HCT116 (cell line): ENCODE measurements at regions not wholly inside any gene's neighbourhood (a gene's known extent, or its start where the extent isn't known, plus 50 kb on each side); places are given as distances from the start of the nearest gene placed in this dataset.

ENCODE experiments used
- ATAC-seq: fragments of 200-7000 bp; cut with Tn5 transposase; 2 replicates; pipeline ENCODE4 v1.9.1; 2020; ENCODE audit warnings: mild to moderate bottlenecking, moderate library complexity
- BruUV-seq: library from RNA; stranded (reverse); fragments of 400-500 nt; replicated peaks from 2 replicates; lab custom pipeline; 2021; lab: Mats Ljungman, UMichigan
- CTCF ChIA-PET: fragments of 300-600 bp; sonication (Branson Sonifier 250); formaldehyde crosslinking; loops from one replicate; lab custom pipeline; 2021; ENCODE audit warnings: antibody characterized with exemption; lab: Charles Lee
- POLR2A ChIA-PET: fragments of 300-600, 350-600 bp; sonication (Branson Sonifier 250); formaldehyde crosslinking; loops from one replicate; lab custom pipeline; 2021; ENCODE audit warnings: antibody characterized with exemption; lab: Charles Lee
- RAD21 ChIA-PET, 2 experiments: fragments of 300-600 bp; sonication (Branson Sonifier 250); formaldehyde crosslinking; loops; one replicate each; lab custom pipeline; 2023; ENCODE audit warnings: low total read pairs in 2 of 2; ENCODE audit not compliant: uncharacterized antibody in 2 of 2, unreplicated experiment in 2 of 2, low non-redundant PET in 1 of 2; lab: Charles Lee
- DNase-seq: peaks from one replicate; pipeline ENCODE4 v3.0.0-alpha.2; 2010; ENCODE audit warnings: low read depth, low spot score
- H2AFZ ChIP-seq: fragments of 200-600 bp; shearing (Covaris generic), sonication (generic); 2 replicates; pipeline ENCODE4 v1.6.1; 2017; ENCODE audit warnings: low read depth, mixed run types, mixed read lengths, antibody characterized with exemption, low read length; ENCODE audit not compliant: poor library complexity, severe bottlenecking
- H3K27ac ChIP-seq: 2 replicates; pipeline ENCODE4 v1.5.1; 2012; ENCODE audit warnings: low read depth, low read length
- H3K27me3 ChIP-seq: fragments of 200-600 bp; sonication (generic); 2 replicates; pipeline ENCODE4 v1.6.1; 2016; ENCODE audit warnings: mixed run types, low read length, mixed read lengths; ENCODE audit not compliant: insufficient read depth
- H3K36me3 ChIP-seq, 2 experiments: fragments of 200-500 bp in 1 of 2; fragments of 200-600 bp in 1 of 2; sonication (Bioruptor generic) in 1 of 2; sonication (generic) in 1 of 2; 2 replicates each; pipeline versions ENCODE4 v1.5.1 to v1.6.1; 2014 to 2016; ENCODE audit warnings: low read length in 2 of 2, inconsistent platforms in 1 of 2, mixed read lengths in 1 of 2, mixed run types in 1 of 2; ENCODE audit not compliant: insufficient read depth in 2 of 2, control insufficient read depth in 1 of 2
- H3K4me1 ChIP-seq, 2 experiments: fragments of 200-600 bp in 1 of 2; sonication (generic) in 1 of 2; 2 replicates each; pipeline versions ENCODE4 v1.5.1 to v1.6.1; 2012 to 2017; ENCODE audit warnings: low read length in 2 of 2, inconsistent platforms in 1 of 2, mild to moderate bottlenecking in 1 of 2, mixed read lengths in 1 of 2, mixed run types in 1 of 2, moderate library complexity in 1 of 2; ENCODE audit not compliant: insufficient read depth in 2 of 2, control insufficient read depth in 1 of 2
- H3K4me2 ChIP-seq: fragments of 200-600 bp; sonication (generic); 2 replicates; pipeline ENCODE4 v1.6.1; 2017; ENCODE audit warnings: mixed run types, low read length, mixed read lengths
- H3K4me3 ChIP-seq, 2 experiments: fragments of 200-600 bp in 1 of 2; sonication (generic) in 1 of 2; replicated peaks in 1 of 2; 2 replicates each; pipeline ENCODE4 v1.5.1; 2011 to 2016; ENCODE audit warnings: low read length in 2 of 2, control low read depth in 1 of 2, low read depth in 1 of 2, mild to moderate bottlenecking in 1 of 2, mixed read lengths in 1 of 2, mixed run types in 1 of 2
- H3K79me2 ChIP-seq: fragments of 200-600 bp; sonication (generic); 2 replicates; pipeline ENCODE4 v1.6.1; 2017; ENCODE audit warnings: mild to moderate bottlenecking, mixed run types, low read length, moderate library complexity, mixed read lengths; ENCODE audit not compliant: insufficient read depth
- H3K9ac ChIP-seq: fragments of 200-600 bp; sonication (generic); 2 replicates; pipeline ENCODE4 v1.6.1; 2016; ENCODE audit warnings: low read length, mixed read lengths
- H3K9me2 ChIP-seq: fragments of 200-600 bp; sonication (generic), shearing (Covaris generic); 2 replicates; pipeline ENCODE4 v1.6.1; 2017; ENCODE audit warnings: mixed run types, mild to moderate bottlenecking, moderate library complexity; ENCODE audit not compliant: insufficient read depth
- H3K9me3 ChIP-seq, 2 experiments: fragments of 200-500 bp in 1 of 2; fragments of 200-600 bp in 1 of 2; sonication (Bioruptor generic) in 1 of 2; sonication (generic) in 1 of 2; 2 replicates each; pipeline ENCODE4 v1.6.1; 2014 to 2017; ENCODE audit warnings: low read length in 2 of 2, mixed read lengths in 2 of 2, inconsistent platforms in 1 of 2, low read depth in 1 of 2, mild to moderate bottlenecking in 1 of 2, mixed run types in 1 of 2, moderate library complexity in 1 of 2; ENCODE audit not compliant: control insufficient read depth in 1 of 2, insufficient read depth in 1 of 2
- H4K20me1 ChIP-seq: fragments of 200-600 bp; sonication (generic), shearing (Covaris generic); 2 replicates; pipeline ENCODE4 v1.6.1; 2017; ENCODE audit warnings: mixed run types, mild to moderate bottlenecking, moderate library complexity; ENCODE audit not compliant: insufficient read depth
- CEBPB ChIP-seq: IDR thresholded peaks from 2 replicates; pipeline ENCODE4 v1.6.1; 2012; ENCODE audit warnings: low read depth
- EGR1 ChIP-seq: IDR thresholded peaks from 2 replicates; pipeline ENCODE4 v1.6.1; 2012; ENCODE audit warnings: low read depth
- ELF1 ChIP-seq: IDR thresholded peaks from 2 replicates; pipeline ENCODE4 v1.6.1; 2012; ENCODE audit warnings: low read depth, borderline replicate concordance
- FOSL1 ChIP-seq: IDR thresholded peaks from 2 replicates; pipeline ENCODE4 v1.6.1; 2012; ENCODE audit warnings: low read depth
- JUND ChIP-seq: IDR thresholded peaks from 2 replicates; pipeline ENCODE4 v1.6.1; 2012
- POLR2A ChIP-seq: IDR thresholded peaks from 2 replicates; pipeline ENCODE4 v1.7.0; 2011; ENCODE audit warnings: borderline replicate concordance; ENCODE audit not compliant: insufficient read depth, insufficient read length; ENCODE audit errors: extremely low read depth
- POLR2AphosphoS5 ChIP-seq: IDR thresholded peaks from 2 replicates; pipeline ENCODE4 v1.6.1; 2011; ENCODE audit warnings: mild to moderate bottlenecking, low read depth, low read length, moderate library complexity
- REST ChIP-seq: IDR thresholded peaks from 2 replicates; pipeline ENCODE4 v1.6.1; 2012; ENCODE audit warnings: low read depth
- SIN3A ChIP-seq: IDR thresholded peaks from 2 replicates; pipeline ENCODE4 v1.6.1; 2012; ENCODE audit warnings: low read depth
- SP1 ChIP-seq: IDR thresholded peaks from 2 replicates; pipeline ENCODE4 v1.6.1; 2012; ENCODE audit warnings: low read depth
- SRF ChIP-seq: IDR thresholded peaks from 2 replicates; pipeline ENCODE4 v1.6.1; 2012; ENCODE audit warnings: low read depth
- TCF7L2 ChIP-seq: IDR thresholded peaks from 2 replicates; pipeline ENCODE4 v1.7.0; 2011; ENCODE audit warnings: borderline replicate concordance, inconsistent platforms; ENCODE audit not compliant: insufficient read depth, insufficient read length; ENCODE audit errors: extremely low read depth
- YY1 ChIP-seq: IDR thresholded peaks from 2 replicates; pipeline ENCODE4 v1.6.1; 2011; ENCODE audit warnings: low read length, low read depth, moderate library complexity, mild to moderate bottlenecking; ENCODE audit not compliant: insufficient replicate concordance; ENCODE audit errors: extremely low read depth
- ZFX ChIP-seq: fragments of 450-650 bp; IDR thresholded peaks from 2 replicates; pipeline ENCODE4 v1.6.1; 2017
- ZNF274 ChIP-seq: fragments of 200-500 bp; sonication (Bioruptor generic); IDR thresholded peaks from 2 replicates; pipeline ENCODE4 v1.6.1; 2014; ENCODE audit warnings: mild to moderate bottlenecking, low read depth, low read length, inconsistent platforms
- intact Hi-C: fragments of 100-400 bp; cut with micrococcal nuclease; formaldehyde crosslinking; loops from 2 replicates; pipeline ENCODE4 v1.10.0; 2022
- TF ChIP-seq, protein P1 (sequence below): IDR thresholded peaks from 2 replicates; pipeline ENCODE4 v1.6.1; 2012
- TF ChIP-seq, protein P2 (sequence below): IDR thresholded peaks from 2 replicates; pipeline ENCODE4 v1.6.1; 2011; ENCODE audit warnings: mild to moderate bottlenecking, low read length, moderate library complexity; ENCODE audit not compliant: insufficient replicate concordance; ENCODE audit errors: extremely low read depth

- BruUV-seq = no TSS peak
- ChIA-PET RAD21 (no interaction called here), POLR2A (no interaction called here)
Observed at GRCh38 chr3:148083526-148084182, 614.0 kb upstream of the AGTR1 start.

More at GRCh38 chr3:148083526-148084182, 614.0 kb upstream of the AGTR1 start:
- H3K36me3 ChIP-seq = no peaks in the 10 kb centered on the region
- no peaks in the 10 kb centered on the region for H4K20me1 ChIP-seq
- CTCF ChIA-PET = no interaction called here
- no peak overlapping the region for H3K4me2 ChIP-seq
- no peaks in the 10 kb centered on the region for H3K4me1 ChIP-seq
- H2AFZ ChIP-seq = no peak overlapping the region
- TF ChIP-seq SP1 (no peak), JUND (no peak), SIN3A (no peak), ZNF274 (no peak), YY1 (no peak), REST (no peak), TCF7L2 (no peak), CEBPB (no peak), ELF1 (no peak), SRF (no peak), EGR1 (no peak), ZFX (no peak), FOSL1 (no peak), POLR2A (no peak), POLR2AphosphoS5 (no peak)
- TF ChIP-seq, protein P1, sequence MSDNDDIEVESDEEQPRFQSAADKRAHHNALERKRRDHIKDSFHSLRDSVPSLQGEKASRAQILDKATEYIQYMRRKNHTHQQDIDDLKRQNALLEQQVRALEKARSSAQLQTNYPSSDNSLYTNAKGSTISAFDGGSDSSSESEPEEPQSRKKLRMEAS = no peak
- TF ChIP-seq, protein P2, sequence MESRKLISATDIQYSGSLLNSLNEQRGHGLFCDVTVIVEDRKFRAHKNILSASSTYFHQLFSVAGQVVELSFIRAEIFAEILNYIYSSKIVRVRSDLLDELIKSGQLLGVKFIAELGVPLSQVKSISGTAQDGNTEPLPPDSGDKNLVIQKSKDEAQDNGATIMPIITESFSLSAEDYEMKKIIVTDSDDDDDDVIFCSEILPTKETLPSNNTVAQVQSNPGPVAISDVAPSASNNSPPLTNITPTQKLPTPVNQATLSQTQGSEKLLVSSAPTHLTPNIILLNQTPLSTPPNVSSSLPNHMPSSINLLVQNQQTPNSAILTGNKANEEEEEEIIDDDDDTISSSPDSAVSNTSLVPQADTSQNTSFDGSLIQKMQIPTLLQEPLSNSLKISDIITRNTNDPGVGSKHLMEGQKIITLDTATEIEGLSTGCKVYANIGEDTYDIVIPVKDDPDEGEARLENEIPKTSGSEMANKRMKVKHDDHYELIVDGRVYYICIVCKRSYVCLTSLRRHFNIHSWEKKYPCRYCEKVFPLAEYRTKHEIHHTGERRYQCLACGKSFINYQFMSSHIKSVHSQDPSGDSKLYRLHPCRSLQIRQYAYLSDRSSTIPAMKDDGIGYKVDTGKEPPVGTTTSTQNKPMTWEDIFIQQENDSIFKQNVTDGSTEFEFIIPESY = no peak
- no peaks in the 10 kb centered on the region for H3K79me2 ChIP-seq
- DNase-seq = no peak
- no peaks in the 10 kb centered on the region for H3K9me3 ChIP-seq
- H3K9ac ChIP-seq = no peak overlapping the region
- no peak for ATAC-seq
- intact Hi-C loops = no loop called here
- H3K4me3 ChIP-seq = no peak overlapping the region
- no peak overlapping the region for H3K27ac ChIP-seq
- no peaks in the 10 kb centered on the region for H3K27me3 ChIP-seq
- H3K9me2 ChIP-seq = no peaks in the 10 kb centered on the region
